Natural killer cell (primary cell): ENCODE measurements at regions not wholly inside any gene's neighbourhood (a gene's known extent, or its start where the extent isn't known, plus 50 kb on each side); places are given as distances from the start of the nearest gene placed in this dataset.

ENCODE experiments used
- ATAC-seq, 3 donors: fragments of 150-1000 bp in 2 of 3; fragments of 200-7000 bp in 1 of 3; cut with Tn5 transposase; 1 replicate in 1 of 3; 2 replicates in 2 of 3; pipeline ENCODE4 v1.10.0; 2021; ENCODE audit warnings: mild to moderate bottlenecking in 2 of 3, moderate library complexity in 2 of 3
- DNase-seq, 2 donors: peaks; one replicate each; pipeline versions ENCODE4 v3.0.0 to v3.0.0-alpha.2; 2013 to 2021; ENCODE audit warnings: mixed read lengths in 1 of 2
- H3K27ac ChIP-seq: one replicate; pipeline ENCODE4 v1.5.1; 2013; ENCODE audit warnings: mild to moderate bottlenecking, low read length
- H3K27me3 ChIP-seq: one replicate; pipeline ENCODE4 v1.6.1; 2013; ENCODE audit warnings: low read length; ENCODE audit not compliant: control insufficient read depth, insufficient read depth
- H3K36me3 ChIP-seq: one replicate; pipeline ENCODE4 v1.6.1; 2013; ENCODE audit warnings: low read length; ENCODE audit not compliant: control insufficient read depth, insufficient read depth
- H3K4me1 ChIP-seq: one replicate; pipeline ENCODE4 v1.6.1; 2013; ENCODE audit warnings: low read length; ENCODE audit not compliant: control insufficient read depth, insufficient read depth
- H3K4me3 ChIP-seq: one replicate; pipeline ENCODE4 v1.5.1; 2013; ENCODE audit warnings: low read length
- H3K9me3 ChIP-seq: one replicate; pipeline ENCODE4 v1.6.1; 2013; ENCODE audit warnings: low read length; ENCODE audit not compliant: control insufficient read depth, insufficient read depth
- H3K27ac Mint-ChIP-seq, 2 donors: one replicate each; pipeline ENCODE4 v1.8.0; 2022; ENCODE audit warnings: mild to moderate bottlenecking in 2 of 2, mixed read lengths in 2 of 2, moderate library complexity in 1 of 2
- H3K27me3 Mint-ChIP-seq, 2 donors: one replicate each; pipeline ENCODE4 v1.8.0; 2022; ENCODE audit warnings: low read depth in 2 of 2, mixed read lengths in 2 of 2
- H3K36me3 Mint-ChIP-seq: one replicate; pipeline ENCODE4 v1.8.0; 2022; ENCODE audit warnings: mixed read lengths
- H3K4me1 Mint-ChIP-seq, 2 donors: one replicate each; pipeline ENCODE4 v1.8.0; 2022; ENCODE audit warnings: mixed read lengths in 2 of 2
- H3K4me3 Mint-ChIP-seq: one replicate; pipeline ENCODE4 v1.8.0; 2022; ENCODE audit warnings: mild to moderate bottlenecking, moderate library complexity, mixed read lengths
- H3K9me3 Mint-ChIP-seq, 2 donors: one replicate each; pipeline ENCODE4 v1.8.0; 2022; ENCODE audit warnings: mixed read lengths in 2 of 2
- CTCF ChIP-seq: fragments of 200-600 bp; IDR thresholded peaks from one replicate; pipeline ENCODE4 v1.8.0; 2022; ENCODE audit warnings: antibody characterized with exemption
- WGBS: methylation state at CpG from one replicate; pipeline ENCODE4 v1.1.7; 2013; ENCODE audit warnings: missing lambda C conversion rate; ENCODE audit not compliant: insufficient coverage; 5-methylcytosine and 5-hydroxymethylcytosine counted together
- intact Hi-C: fragments of 100-400 bp; cut with micrococcal nuclease; formaldehyde crosslinking; loops from one replicate; pipeline ENCODE4 v1.14.2; 2022

GRCh38 chr15:95565016-95565600 lies 765.4 kb upstream of the NR2F2 start:
- Histone ChIP-seq H3K27me3 (no peaks in the 10 kb centered on the region), H3K4me1 (no peaks in the 10 kb centered on the region), H3K4me3 (no peak overlapping the region), H3K9me3 (no peaks in the 10 kb centered on the region), H3K27ac (no peak overlapping the region), H3K36me3 (no peaks in the 10 kb centered on the region)
- DNase-seq = no peak
- Mint-ChIP-seq H3K27ac (no peak overlapping the region), H3K4me3 (no peak overlapping the region), H3K36me3 (no peaks in the 10 kb centered on the region), H3K4me1 (peaks cover 9 to 15% of the 10 kb centered on the region in 2 donors), H3K9me3 (no peaks in the 10 kb centered on the region), H3K27me3 (peaks cover 41 to 63% of the 10 kb centered on the region in 2 donors)
- TF ChIP-seq CTCF = no peak
- ATAC-seq = no peak
- WGBS = 93% methylated on average over 8 of the region's 8 CpGs
- intact Hi-C loops = no loop called here

- H3K36me3 Mint-ChIP-seq = no peaks in the 10 kb centered on the region
- intact Hi-C loops = no loop called here
- no peak for TF ChIP-seq CTCF
- Histone ChIP-seq H3K36me3 (no peaks in the 10 kb centered on the region), H3K27ac (no peak overlapping the region), H3K4me3 (no peak overlapping the region), H3K9me3 (no peaks in the 10 kb centered on the region), H3K27me3 (no peaks in the 10 kb centered on the region), H3K4me1 (no peaks in the 10 kb centered on the region)
- no peak for ATAC-seq
- DNase-seq = no peak
- H3K27me3 Mint-ChIP-seq = peaks cover 41 to 63% of the 10 kb centered on the region in 2 donors
- peaks cover 9 to 15% of the 10 kb centered on the region in 2 donors for H3K4me1 Mint-ChIP-seq
- no peak overlapping the region for H3K4me3 Mint-ChIP-seq
- no peaks in the 10 kb centered on the region for H3K9me3 Mint-ChIP-seq
- 90% methylated on average over 4 of the region's 4 CpGs for WGBS
- H3K27ac Mint-ChIP-seq = no peak overlapping the region
Measured at GRCh38 chr15:95565690-95566089, 764.8 kb upstream of the NR2F2 start.

- Histone ChIP-seq H3K27ac (no peak overlapping the region), H3K9me3 (peaks cover 3% of the 10 kb centered on the region), H3K4me1 (no peaks in the 10 kb centered on the region), H3K4me3 (no peak overlapping the region), H3K36me3 (no peaks in the 10 kb centered on the region), H3K27me3 (no peaks in the 10 kb centered on the region)
- TF ChIP-seq CTCF = no peak
- Mint-ChIP-seq H3K9me3 (peaks cover 0 to 3% of the 10 kb centered on the region in 2 donors), H3K36me3 (peaks cover 7% of the 10 kb centered on the region), H3K27me3 (peaks cover 43 to 57% of the 10 kb centered on the region in 2 donors), H3K27ac (no peak overlapping the region), H3K4me1 (peaks cover 9 to 15% of the 10 kb centered on the region in 2 donors), H3K4me3 (no peak overlapping the region)
- no peak for ATAC-seq
- no CpG with 5 or more reads among the region's 1 CpG for WGBS
- no peak for DNase-seq
- intact Hi-C loops = no loop called here
Measured at GRCh38 chr15:95567686-95568085, 762.8 kb upstream of the NR2F2 start.

- TF ChIP-seq CTCF = no peak
- 87% methylated on average over 5 of the region's 5 CpGs for WGBS
Measured at GRCh38 chr15:95574053-95574452, 756.4 kb upstream of the NR2F2 start.

More at GRCh38 chr15:95574053-95574452, 756.4 kb upstream of the NR2F2 start:
- peaks cover 3% of the 10 kb centered on the region for H3K9me3 ChIP-seq
- H3K27me3 ChIP-seq = no peaks in the 10 kb centered on the region
- no peak for ATAC-seq
- no peak for DNase-seq
- H3K4me1 ChIP-seq = no peaks in the 10 kb centered on the region
- H3K27ac ChIP-seq = no peak overlapping the region
- Mint-ChIP-seq H3K27me3 (peaks cover 26 to 43% of the 10 kb centered on the region in 2 donors), H3K9me3 (peaks cover 0 to 3% of the 10 kb centered on the region in 2 donors), H3K4me3 (no peak overlapping the region), H3K4me1 (no peaks in the 10 kb centered on the region), H3K36me3 (peaks cover 7% of the 10 kb centered on the region), H3K27ac (no peak overlapping the region)
- H3K4me3 ChIP-seq = no peak overlapping the region
- H3K36me3 ChIP-seq = no peaks in the 10 kb centered on the region
- intact Hi-C loops = no loop called here
